HCT116 (cell line): ENCODE measurements at regions not wholly inside any gene's neighbourhood (a gene's known extent, or its start where the extent isn't known, plus 50 kb on each side); places are given as distances from the start of the nearest gene placed in this dataset.

Experiments
- ATAC-seq: fragments of 200-7000 bp; cut with Tn5 transposase; 2 replicates; pipeline ENCODE4 v1.9.1; 2020; ENCODE audit warnings: mild to moderate bottlenecking, moderate library complexity
- BruUV-seq: library from RNA; stranded (reverse); fragments of 400-500 nt; replicated peaks from 2 replicates; lab custom pipeline; 2021; lab: Mats Ljungman, UMichigan
- CTCF ChIA-PET: fragments of 300-600 bp; sonication (Branson Sonifier 250); formaldehyde crosslinking; loops from one replicate; lab custom pipeline; 2021; ENCODE audit warnings: antibody characterized with exemption; lab: Charles Lee
- POLR2A ChIA-PET: fragments of 300-600, 350-600 bp; sonication (Branson Sonifier 250); formaldehyde crosslinking; loops from one replicate; lab custom pipeline; 2021; ENCODE audit warnings: antibody characterized with exemption; lab: Charles Lee
- RAD21 ChIA-PET, 2 experiments: fragments of 300-600 bp; sonication (Branson Sonifier 250); formaldehyde crosslinking; loops; one replicate each; lab custom pipeline; 2023; ENCODE audit warnings: low total read pairs in 2 of 2; ENCODE audit not compliant: uncharacterized antibody in 2 of 2, unreplicated experiment in 2 of 2, low non-redundant PET in 1 of 2; lab: Charles Lee
- DNase-seq: peaks from one replicate; pipeline ENCODE4 v3.0.0-alpha.2; 2010; ENCODE audit warnings: low read depth, low spot score
- H2AFZ ChIP-seq: fragments of 200-600 bp; shearing (Covaris generic), sonication (generic); 2 replicates; pipeline ENCODE4 v1.6.1; 2017; ENCODE audit warnings: low read depth, mixed run types, mixed read lengths, antibody characterized with exemption, low read length; ENCODE audit not compliant: poor library complexity, severe bottlenecking
- H3K27ac ChIP-seq: 2 replicates; pipeline ENCODE4 v1.5.1; 2012; ENCODE audit warnings: low read depth, low read length
- H3K27me3 ChIP-seq: fragments of 200-600 bp; sonication (generic); 2 replicates; pipeline ENCODE4 v1.6.1; 2016; ENCODE audit warnings: mixed run types, low read length, mixed read lengths; ENCODE audit not compliant: insufficient read depth
- H3K36me3 ChIP-seq, 2 experiments: fragments of 200-500 bp in 1 of 2; fragments of 200-600 bp in 1 of 2; sonication (Bioruptor generic) in 1 of 2; sonication (generic) in 1 of 2; 2 replicates each; pipeline versions ENCODE4 v1.5.1 to v1.6.1; 2014 to 2016; ENCODE audit warnings: low read length in 2 of 2, inconsistent platforms in 1 of 2, mixed read lengths in 1 of 2, mixed run types in 1 of 2; ENCODE audit not compliant: insufficient read depth in 2 of 2, control insufficient read depth in 1 of 2
- H3K4me1 ChIP-seq, 2 experiments: fragments of 200-600 bp in 1 of 2; sonication (generic) in 1 of 2; 2 replicates each; pipeline versions ENCODE4 v1.5.1 to v1.6.1; 2012 to 2017; ENCODE audit warnings: low read length in 2 of 2, inconsistent platforms in 1 of 2, mild to moderate bottlenecking in 1 of 2, mixed read lengths in 1 of 2, mixed run types in 1 of 2, moderate library complexity in 1 of 2; ENCODE audit not compliant: insufficient read depth in 2 of 2, control insufficient read depth in 1 of 2
- H3K4me2 ChIP-seq: fragments of 200-600 bp; sonication (generic); 2 replicates; pipeline ENCODE4 v1.6.1; 2017; ENCODE audit warnings: mixed run types, low read length, mixed read lengths
- H3K4me3 ChIP-seq, 2 experiments: fragments of 200-600 bp in 1 of 2; sonication (generic) in 1 of 2; replicated peaks in 1 of 2; 2 replicates each; pipeline ENCODE4 v1.5.1; 2011 to 2016; ENCODE audit warnings: low read length in 2 of 2, control low read depth in 1 of 2, low read depth in 1 of 2, mild to moderate bottlenecking in 1 of 2, mixed read lengths in 1 of 2, mixed run types in 1 of 2
- H3K79me2 ChIP-seq: fragments of 200-600 bp; sonication (generic); 2 replicates; pipeline ENCODE4 v1.6.1; 2017; ENCODE audit warnings: mild to moderate bottlenecking, mixed run types, low read length, moderate library complexity, mixed read lengths; ENCODE audit not compliant: insufficient read depth
- H3K9ac ChIP-seq: fragments of 200-600 bp; sonication (generic); 2 replicates; pipeline ENCODE4 v1.6.1; 2016; ENCODE audit warnings: low read length, mixed read lengths
- H3K9me2 ChIP-seq: fragments of 200-600 bp; sonication (generic), shearing (Covaris generic); 2 replicates; pipeline ENCODE4 v1.6.1; 2017; ENCODE audit warnings: mixed run types, mild to moderate bottlenecking, moderate library complexity; ENCODE audit not compliant: insufficient read depth
- H3K9me3 ChIP-seq, 2 experiments: fragments of 200-500 bp in 1 of 2; fragments of 200-600 bp in 1 of 2; sonication (Bioruptor generic) in 1 of 2; sonication (generic) in 1 of 2; 2 replicates each; pipeline ENCODE4 v1.6.1; 2014 to 2017; ENCODE audit warnings: low read length in 2 of 2, mixed read lengths in 2 of 2, inconsistent platforms in 1 of 2, low read depth in 1 of 2, mild to moderate bottlenecking in 1 of 2, mixed run types in 1 of 2, moderate library complexity in 1 of 2; ENCODE audit not compliant: control insufficient read depth in 1 of 2, insufficient read depth in 1 of 2
- H4K20me1 ChIP-seq: fragments of 200-600 bp; sonication (generic), shearing (Covaris generic); 2 replicates; pipeline ENCODE4 v1.6.1; 2017; ENCODE audit warnings: mixed run types, mild to moderate bottlenecking, moderate library complexity; ENCODE audit not compliant: insufficient read depth
- CEBPB ChIP-seq: IDR thresholded peaks from 2 replicates; pipeline ENCODE4 v1.6.1; 2012; ENCODE audit warnings: low read depth
- ELF1 ChIP-seq: IDR thresholded peaks from 2 replicates; pipeline ENCODE4 v1.6.1; 2012; ENCODE audit warnings: low read depth, borderline replicate concordance
- EZH2 ChIP-seq: fragments of 200-600 bp; sonication (generic); IDR thresholded peaks from 2 replicates; pipeline ENCODE4 v1.6.1; 2017; ENCODE audit warnings: antibody characterized with exemption, mixed run types
- JUND ChIP-seq: IDR thresholded peaks from 2 replicates; pipeline ENCODE4 v1.6.1; 2012
- POLR2AphosphoS5 ChIP-seq: IDR thresholded peaks from 2 replicates; pipeline ENCODE4 v1.6.1; 2011; ENCODE audit warnings: mild to moderate bottlenecking, low read depth, low read length, moderate library complexity
- RAD21 ChIP-seq: IDR thresholded peaks from 2 replicates; pipeline ENCODE4 v1.6.1; 2012; ENCODE audit warnings: low read depth, mild to moderate bottlenecking
- SP1 ChIP-seq: IDR thresholded peaks from 2 replicates; pipeline ENCODE4 v1.6.1; 2012; ENCODE audit warnings: low read depth
- SRF ChIP-seq: IDR thresholded peaks from 2 replicates; pipeline ENCODE4 v1.6.1; 2012; ENCODE audit warnings: low read depth
- TCF7L2 ChIP-seq: IDR thresholded peaks from 2 replicates; pipeline ENCODE4 v1.7.0; 2011; ENCODE audit warnings: borderline replicate concordance, inconsistent platforms; ENCODE audit not compliant: insufficient read depth, insufficient read length; ENCODE audit errors: extremely low read depth
- YY1 ChIP-seq: IDR thresholded peaks from 2 replicates; pipeline ENCODE4 v1.6.1; 2011; ENCODE audit warnings: low read length, low read depth, moderate library complexity, mild to moderate bottlenecking; ENCODE audit not compliant: insufficient replicate concordance; ENCODE audit errors: extremely low read depth
- intact Hi-C: fragments of 100-400 bp; cut with micrococcal nuclease; formaldehyde crosslinking; loops from 2 replicates; pipeline ENCODE4 v1.10.0; 2022
- TF ChIP-seq, protein P1 (sequence below): IDR thresholded peaks from 2 replicates; pipeline ENCODE4 v1.6.1; 2012
- TF ChIP-seq, protein P2 (sequence below): IDR thresholded peaks from 2 replicates; pipeline ENCODE4 v1.6.1; 2012; ENCODE audit warnings: low read depth
- TF ChIP-seq, protein P3 (sequence below), 3 experiments: fragments of 200-600 bp in 1 of 3; sonication (generic) in 1 of 3; IDR thresholded peaks in 2 of 3; conservative IDR thresholded peaks in 1 of 3; 2 replicates each; pipeline ENCODE4 v1.5.1; 2012 to 2017; ENCODE audit warnings: low read depth in 2 of 3, low read length in 2 of 3, antibody characterized with exemption in 1 of 3, borderline replicate concordance in 1 of 3, control low read depth in 1 of 3, mild to moderate bottlenecking in 1 of 3, mixed read lengths in 1 of 3, mixed run types in 1 of 3, moderate library complexity in 1 of 3; ENCODE audit not compliant: insufficient read depth in 1 of 3

DNA sequence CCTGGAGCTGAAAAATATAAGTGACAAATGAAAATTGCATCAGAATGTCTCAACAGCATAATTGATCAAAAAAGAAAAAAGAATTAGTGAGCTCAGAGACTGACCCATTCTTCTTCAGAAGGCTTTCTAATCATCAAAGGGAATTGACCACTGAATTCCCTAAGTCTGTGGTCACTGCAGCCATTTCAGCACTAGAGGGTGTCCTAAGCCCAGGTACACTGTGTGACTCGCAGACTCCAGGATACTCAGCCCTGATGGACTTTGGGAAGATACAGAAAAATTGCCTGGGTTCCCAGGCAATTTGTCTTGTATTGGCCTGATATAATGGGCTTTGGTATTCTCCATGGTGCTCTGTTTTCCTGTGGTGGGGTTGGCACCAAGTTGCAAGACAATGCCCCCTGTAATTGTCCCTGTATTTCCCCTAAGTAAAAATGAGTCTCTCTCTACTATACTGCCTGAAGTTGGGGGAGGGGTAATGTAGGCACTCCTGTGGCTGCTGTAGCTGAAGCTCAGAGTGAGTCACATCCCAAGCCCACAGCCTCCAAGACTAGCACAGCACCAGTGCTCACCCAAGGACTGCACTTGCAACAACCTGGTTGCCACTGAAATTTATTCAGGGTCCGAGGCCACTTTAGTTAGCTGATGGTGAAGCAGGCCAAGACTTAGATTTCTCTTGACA is 256.0 kb upstream of the STAC start:
- Histone ChIP-seq H2AFZ (no peak overlapping the region), H3K27ac (no peak overlapping the region), H4K20me1 (no peaks in the 10 kb centered on the region; the same call in 1 of the 2 replicates), H3K4me3 (no peak overlapping the region), H3K79me2 (no peaks in the 10 kb centered on the region), H3K9me2 (no peaks in the 10 kb centered on the region), H3K27me3 (no peaks in the 10 kb centered on the region), H3K36me3 (no peaks in the 10 kb centered on the region), H3K9me3 (no peaks in the 10 kb centered on the region; a peak in 1 of 4 replicates), H3K4me1 (no peaks in the 10 kb centered on the region)
- RAD21 ChIA-PET, result no interaction called here
- no TSS peak for BruUV-seq
- DNase-seq (peak; percentile 4), ATAC-seq (peak; percentile 50; the same call in 1 of the 2 replicates)
- CTCF ChIA-PET, result no interaction called here
- POLR2A ChIA-PET, result no interaction called here
- intact Hi-C loops, result loop anchor here (1.0 to 10.0 kb wide), 2 partner anchors 421 to 577 kb away; no protein-coding TSS in a partner anchor
- no peak for TF ChIP-seq POLR2AphosphoS5
- TF ChIP-seq YY1, result no peak
- no peak for TF ChIP-seq CEBPB
- no peak for TF ChIP-seq JUND
- TF ChIP-seq, protein P1, sequence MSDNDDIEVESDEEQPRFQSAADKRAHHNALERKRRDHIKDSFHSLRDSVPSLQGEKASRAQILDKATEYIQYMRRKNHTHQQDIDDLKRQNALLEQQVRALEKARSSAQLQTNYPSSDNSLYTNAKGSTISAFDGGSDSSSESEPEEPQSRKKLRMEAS, result no peak
- TF ChIP-seq SP1, result no peak
- TF ChIP-seq SRF, result no peak
- TF ChIP-seq ELF1, result no peak
- TF ChIP-seq EZH2, result no peak
- TF ChIP-seq TCF7L2, result peak; percentile 47
- TF ChIP-seq, protein P2, sequence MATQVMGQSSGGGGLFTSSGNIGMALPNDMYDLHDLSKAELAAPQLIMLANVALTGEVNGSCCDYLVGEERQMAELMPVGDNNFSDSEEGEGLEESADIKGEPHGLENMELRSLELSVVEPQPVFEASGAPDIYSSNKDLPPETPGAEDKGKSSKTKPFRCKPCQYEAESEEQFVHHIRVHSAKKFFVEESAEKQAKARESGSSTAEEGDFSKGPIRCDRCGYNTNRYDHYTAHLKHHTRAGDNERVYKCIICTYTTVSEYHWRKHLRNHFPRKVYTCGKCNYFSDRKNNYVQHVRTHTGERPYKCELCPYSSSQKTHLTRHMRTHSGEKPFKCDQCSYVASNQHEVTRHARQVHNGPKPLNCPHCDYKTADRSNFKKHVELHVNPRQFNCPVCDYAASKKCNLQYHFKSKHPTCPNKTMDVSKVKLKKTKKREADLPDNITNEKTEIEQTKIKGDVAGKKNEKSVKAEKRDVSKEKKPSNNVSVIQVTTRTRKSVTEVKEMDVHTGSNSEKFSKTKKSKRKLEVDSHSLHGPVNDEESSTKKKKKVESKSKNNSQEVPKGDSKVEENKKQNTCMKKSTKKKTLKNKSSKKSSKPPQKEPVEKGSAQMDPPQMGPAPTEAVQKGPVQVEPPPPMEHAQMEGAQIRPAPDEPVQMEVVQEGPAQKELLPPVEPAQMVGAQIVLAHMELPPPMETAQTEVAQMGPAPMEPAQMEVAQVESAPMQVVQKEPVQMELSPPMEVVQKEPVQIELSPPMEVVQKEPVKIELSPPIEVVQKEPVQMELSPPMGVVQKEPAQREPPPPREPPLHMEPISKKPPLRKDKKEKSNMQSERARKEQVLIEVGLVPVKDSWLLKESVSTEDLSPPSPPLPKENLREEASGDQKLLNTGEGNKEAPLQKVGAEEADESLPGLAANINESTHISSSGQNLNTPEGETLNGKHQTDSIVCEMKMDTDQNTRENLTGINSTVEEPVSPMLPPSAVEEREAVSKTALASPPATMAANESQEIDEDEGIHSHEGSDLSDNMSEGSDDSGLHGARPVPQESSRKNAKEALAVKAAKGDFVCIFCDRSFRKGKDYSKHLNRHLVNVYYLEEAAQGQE, result no peak
- TF ChIP-seq, protein P3, sequence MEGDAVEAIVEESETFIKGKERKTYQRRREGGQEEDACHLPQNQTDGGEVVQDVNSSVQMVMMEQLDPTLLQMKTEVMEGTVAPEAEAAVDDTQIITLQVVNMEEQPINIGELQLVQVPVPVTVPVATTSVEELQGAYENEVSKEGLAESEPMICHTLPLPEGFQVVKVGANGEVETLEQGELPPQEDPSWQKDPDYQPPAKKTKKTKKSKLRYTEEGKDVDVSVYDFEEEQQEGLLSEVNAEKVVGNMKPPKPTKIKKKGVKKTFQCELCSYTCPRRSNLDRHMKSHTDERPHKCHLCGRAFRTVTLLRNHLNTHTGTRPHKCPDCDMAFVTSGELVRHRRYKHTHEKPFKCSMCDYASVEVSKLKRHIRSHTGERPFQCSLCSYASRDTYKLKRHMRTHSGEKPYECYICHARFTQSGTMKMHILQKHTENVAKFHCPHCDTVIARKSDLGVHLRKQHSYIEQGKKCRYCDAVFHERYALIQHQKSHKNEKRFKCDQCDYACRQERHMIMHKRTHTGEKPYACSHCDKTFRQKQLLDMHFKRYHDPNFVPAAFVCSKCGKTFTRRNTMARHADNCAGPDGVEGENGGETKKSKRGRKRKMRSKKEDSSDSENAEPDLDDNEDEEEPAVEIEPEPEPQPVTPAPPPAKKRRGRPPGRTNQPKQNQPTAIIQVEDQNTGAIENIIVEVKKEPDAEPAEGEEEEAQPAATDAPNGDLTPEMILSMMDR (IDR thresholded peaks at IDR 0.05 in 2 of 3, conservative IDR thresholded peaks at IDR 0.05 in 1 of 3; ENCODE audit: borderline replicate concordance in 1 of 3, insufficient read depth in 1 of 3, low read depth in 2 of 3, low read length in 2 of 3), result peak; percentile 13 to 48 (median 34); a peak in 3 of 6 replicates
- TF ChIP-seq RAD21, result peak; percentile 40
- TF ChIP-seq, all 23 proteins: peak for 3
- Histone ChIP-seq H3K4me2 (no peak overlapping the region), H3K9ac (no peak overlapping the region)
